ENCODE measurements at regions not wholly inside any gene's neighbourhood (a gene's known extent, or its start where the extent isn't known, plus 50 kb on each side); places are given as distances from the start of the nearest gene placed in this dataset.

GRCh38 chrX:3540105-3540504 is 173.3 kb downstream of the PRKX start:
- TF ChIP-seq POLR2A (IDR thresholded peaks at IDR 0.05; ENCODE audit: low read length) (no peak), GATA1 (IDR thresholded peaks at IDR 0.05; ENCODE audit: low read depth, low read length) (no peak)
